T-helper 2 cell treated with Interferon-gamma antibody and Interleukin-4, amounts not matched to agents 5 μg/mL and 100 μg/mL, for 36 hours (primary cell): ENCODE measurements at regions not wholly inside any gene's neighbourhood (a gene's known extent, or its start where the extent isn't known, plus 50 kb on each side); places are given as distances from the start of the nearest gene placed in this dataset.

Experiments
- DNase-seq: peaks from one replicate; pipeline ENCODE4 v3.0.0; 2021; ENCODE audit warnings: low spot score
- H3K27ac Mint-ChIP-seq: one replicate; pipeline ENCODE4 v1.8.0; 2021; ENCODE audit warnings: mild to moderate bottlenecking, mixed read lengths
- H3K27me3 Mint-ChIP-seq: one replicate; pipeline ENCODE4 v1.8.0; 2021; ENCODE audit warnings: low read depth, mixed read lengths
- H3K36me3 Mint-ChIP-seq: one replicate; pipeline ENCODE4 v1.8.0; 2021; ENCODE audit warnings: low read depth, mixed read lengths
- H3K4me1 Mint-ChIP-seq: one replicate; pipeline ENCODE4 v1.8.0; 2021; ENCODE audit warnings: low read depth, mixed read lengths
- H3K4me3 Mint-ChIP-seq: one replicate; pipeline ENCODE4 v1.8.0; 2022; ENCODE audit warnings: mild to moderate bottlenecking, moderate library complexity, mixed read lengths
- H3K9me3 Mint-ChIP-seq: one replicate; pipeline ENCODE4 v1.8.0; 2021; ENCODE audit warnings: mixed read lengths

GRCh38 chr6:79777713-79778579, 146.8 kb downstream of the SH3BGRL2 start:
- Mint-ChIP-seq H3K27ac (peak overlapping the region; percentile 46), H3K4me3 (peak overlapping the region; percentile 76), H3K9me3 (no peaks in the 10 kb centered on the region), H3K4me1 (peaks cover 9% of the 10 kb centered on the region), H3K36me3 (no peaks in the 10 kb centered on the region), H3K27me3 (no peaks in the 10 kb centered on the region)
- DNase-seq = peak; percentile 85

GRCh38 chr6:79776076-79776475, 144.9 kb downstream of the SH3BGRL2 start:
- peaks cover 2% of the 10 kb centered on the region for H3K27me3 Mint-ChIP-seq
- DNase-seq = no peak
- H3K4me1 Mint-ChIP-seq = peaks cover 9% of the 10 kb centered on the region
- H3K9me3 Mint-ChIP-seq = no peaks in the 10 kb centered on the region
- H3K27ac Mint-ChIP-seq = no peak overlapping the region
- H3K36me3 Mint-ChIP-seq = no peaks in the 10 kb centered on the region
- H3K4me3 Mint-ChIP-seq = no peak overlapping the region

- Mint-ChIP-seq H3K4me1 (peaks cover 9% of the 10 kb centered on the region), H3K4me3 (no peak overlapping the region), H3K36me3 (no peaks in the 10 kb centered on the region), H3K27ac (no peak overlapping the region), H3K9me3 (no peaks in the 10 kb centered on the region), H3K27me3 (peaks cover 2% of the 10 kb centered on the region)
- DNase-seq = no peak
These were observed 144.1 kb downstream of the SH3BGRL2 start for GRCh38 chr6:79775222-79775621.

GRCh38 chr6:79764747-79765146, 133.6 kb downstream of the SH3BGRL2 start:
- no peak for DNase-seq
- H3K9me3 Mint-ChIP-seq = peaks cover 8% of the 10 kb centered on the region
- no peak overlapping the region for H3K4me3 Mint-ChIP-seq

GRCh38 chr6:79763301-79763700, 132.2 kb downstream of the SH3BGRL2 start:
- no peak overlapping the region for H3K27ac Mint-ChIP-seq
- H3K36me3 Mint-ChIP-seq = no peaks in the 10 kb centered on the region
- no peaks in the 10 kb centered on the region for H3K4me1 Mint-ChIP-seq
- H3K9me3 Mint-ChIP-seq = peaks cover 5% of the 10 kb centered on the region
- DNase-seq = no peak
- peaks cover 4% of the 10 kb centered on the region for H3K27me3 Mint-ChIP-seq
- no peak overlapping the region for H3K4me3 Mint-ChIP-seq

More at GRCh38 chr6:79764747-79765146, 133.6 kb downstream of the SH3BGRL2 start:
- H3K27ac Mint-ChIP-seq = no peak overlapping the region
- no peaks in the 10 kb centered on the region for H3K4me1 Mint-ChIP-seq
- peaks cover 4% of the 10 kb centered on the region for H3K27me3 Mint-ChIP-seq
- no peaks in the 10 kb centered on the region for H3K36me3 Mint-ChIP-seq

DNA sequence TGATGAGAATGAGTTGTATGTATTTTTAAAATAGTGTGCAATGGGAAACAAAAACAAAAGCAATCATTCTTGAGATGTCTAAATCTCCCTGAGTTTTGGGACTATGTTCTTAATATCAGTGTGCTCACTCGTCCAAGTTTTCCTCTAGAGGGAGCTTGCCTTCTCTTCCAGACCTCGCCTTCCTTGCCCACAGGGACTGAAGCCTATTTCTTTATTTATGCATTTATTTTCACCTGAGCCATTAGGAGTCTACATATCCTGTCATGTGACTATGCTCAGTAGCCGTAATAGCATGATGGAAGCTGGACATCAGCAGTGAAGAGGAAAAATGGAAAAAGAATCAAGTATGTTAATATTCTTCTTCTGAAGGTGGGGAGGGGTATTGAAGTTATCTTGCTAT, 131.2 kb downstream of the SH3BGRL2 start:
- H3K36me3 Mint-ChIP-seq = no peaks in the 10 kb centered on the region
- H3K27me3 Mint-ChIP-seq = peaks cover 4% of the 10 kb centered on the region
- DNase-seq = no peak
- H3K27ac Mint-ChIP-seq = no peak overlapping the region
- no peaks in the 10 kb centered on the region for H3K9me3 Mint-ChIP-seq
- no peak overlapping the region for H3K4me3 Mint-ChIP-seq
- H3K4me1 Mint-ChIP-seq = no peaks in the 10 kb centered on the region

DNA sequence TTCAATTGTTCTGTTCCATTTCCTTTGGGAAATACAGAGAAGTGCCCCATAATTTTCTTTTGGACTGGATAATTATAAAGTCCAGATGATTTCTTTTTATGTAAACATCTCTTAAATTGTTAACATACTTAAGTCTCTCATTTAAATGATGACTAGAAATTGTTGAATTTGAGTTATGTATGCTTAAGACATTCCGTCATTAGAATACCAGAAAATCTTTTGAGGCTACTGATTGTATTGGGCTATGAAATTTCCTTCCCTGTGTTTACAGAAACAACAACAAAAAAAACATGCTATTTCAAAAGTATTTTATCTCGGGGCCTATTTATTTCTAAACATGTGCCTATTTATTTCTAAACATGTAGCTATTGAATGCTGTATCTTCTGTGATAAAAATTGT, 125.4 kb downstream of the SH3BGRL2 start:
- no peak for DNase-seq
- no peak overlapping the region for H3K4me3 Mint-ChIP-seq
- peaks cover 2% of the 10 kb centered on the region for H3K27me3 Mint-ChIP-seq
- H3K27ac Mint-ChIP-seq = no peak overlapping the region
- no peaks in the 10 kb centered on the region for H3K4me1 Mint-ChIP-seq
- no peaks in the 10 kb centered on the region for H3K9me3 Mint-ChIP-seq
- H3K36me3 Mint-ChIP-seq = no peaks in the 10 kb centered on the region

- Mint-ChIP-seq H3K4me3 (no peak overlapping the region), H3K36me3 (no peaks in the 10 kb centered on the region), H3K9me3 (no peaks in the 10 kb centered on the region), H3K27me3 (peaks cover 3% of the 10 kb centered on the region), H3K27ac (no peak overlapping the region), H3K4me1 (no peaks in the 10 kb centered on the region)
- DNase-seq = no peak
These were observed 124.8 kb downstream of the SH3BGRL2 start for GRCh38 chr6:79755967-79756366.
